Skeletal muscle tissue (tissue), 3 donors: ENCODE measurements at regions not wholly inside any gene's neighbourhood (a gene's known extent, or its start where the extent isn't known, plus 50 kb on each side); places are given as distances from the start of the nearest gene placed in this dataset.
A peak's percentile ranks its signal among the peaks of the same experiment; 100 is the strongest.
"Not testable (repeated sequence)": the region's sequence is repeated elsewhere in the genome, so short reads cannot be mapped to it uniquely, and the experiment has no call there.

Source experiments
- H3K27ac ChIP-seq: one replicate; pipeline ENCODE4 v1.7.0; 2013; ENCODE audit warnings: mild to moderate bottlenecking, low read depth, low read length, inconsistent platforms
- H3K27me3 ChIP-seq, 3 donors: one replicate each; pipeline ENCODE4 v1.7.0; 2013; ENCODE audit warnings: low read length in 3 of 3; ENCODE audit not compliant: control insufficient read depth in 3 of 3, insufficient read depth in 3 of 3
- H3K36me3 ChIP-seq, 3 donors: one replicate each; pipeline ENCODE4 v1.7.0; 2013; ENCODE audit warnings: low read length in 3 of 3; ENCODE audit not compliant: control insufficient read depth in 3 of 3, insufficient read depth in 3 of 3
- H3K4me1 ChIP-seq, 3 donors: one replicate each; pipeline ENCODE4 v1.7.0; 2013; ENCODE audit warnings: low read length in 3 of 3, mild to moderate bottlenecking in 3 of 3; ENCODE audit not compliant: control insufficient read depth in 3 of 3, insufficient read depth in 3 of 3
- H3K4me3 ChIP-seq, 3 donors: one replicate each; pipeline ENCODE4 v1.7.0; 2013; ENCODE audit warnings: low read length in 3 of 3
- H3K9ac ChIP-seq, 3 donors: one replicate each; pipeline ENCODE4 v1.7.0; 2013; ENCODE audit warnings: low read length in 3 of 3, mild to moderate bottlenecking in 3 of 3, moderate library complexity in 2 of 3, low read depth in 1 of 3
- H3K9me3 ChIP-seq, 3 donors: one replicate each; pipeline ENCODE4 v1.7.0; 2013; ENCODE audit warnings: low read length in 3 of 3; ENCODE audit not compliant: control insufficient read depth in 3 of 3
- donor health status: Osteomylitis.

- not testable (repeated sequence) for H3K9ac ChIP-seq, H3K27ac ChIP-seq, H3K9me3 ChIP-seq, H3K36me3 ChIP-seq, H3K4me3 ChIP-seq, H3K4me1 ChIP-seq
- peaks cover 39 to 62% (median 59%) of the 10 kb centered on the region in 3 donors for H3K27me3 ChIP-seq
Measured at GRCh38 chr6:27549241-27549598, 76.3 kb upstream of the ZNF184 start.

DNA sequence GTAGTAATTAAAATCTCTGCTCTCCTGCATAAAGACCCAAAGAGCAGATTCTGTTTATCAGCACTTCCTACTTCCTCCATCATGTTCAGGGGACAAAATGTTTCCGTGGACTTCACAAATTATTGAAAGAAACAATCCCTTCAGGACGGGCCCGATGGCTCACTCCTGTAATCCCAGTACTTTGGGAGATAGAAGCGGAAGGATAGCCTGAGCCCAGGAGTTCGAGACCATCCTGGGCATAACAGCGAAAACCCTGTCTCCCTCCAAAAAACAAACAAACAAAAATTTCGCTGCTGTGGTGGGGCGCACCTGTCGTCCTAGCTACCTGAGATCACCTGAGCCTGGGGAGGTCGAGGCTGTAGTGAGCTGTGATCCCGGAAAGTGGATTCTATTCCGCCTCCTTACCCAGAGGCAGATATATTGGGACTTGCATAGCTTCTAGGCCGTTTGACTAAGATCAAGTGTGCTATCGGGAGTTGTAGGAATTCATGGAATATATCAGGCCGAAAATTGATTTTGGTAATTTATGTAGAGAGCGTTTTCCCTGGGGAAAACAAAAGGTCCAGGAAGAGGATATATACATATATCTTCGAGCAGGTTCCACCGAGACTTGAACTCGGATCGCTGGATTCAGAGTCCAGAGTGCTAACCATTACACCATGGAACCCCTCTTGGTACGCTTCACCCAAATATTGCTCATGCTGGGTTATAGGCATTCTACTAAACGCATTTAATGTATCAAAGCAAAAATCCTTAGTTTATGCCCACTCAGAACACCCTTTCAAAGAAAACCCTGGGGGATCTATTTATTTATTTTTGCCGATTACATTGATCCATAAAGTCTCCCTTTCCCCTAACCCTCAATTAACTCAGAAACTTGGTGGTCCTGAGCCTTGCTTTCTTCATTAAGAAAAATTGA lies 74.5 kb upstream of the ZNF184 start:
- no peak overlapping the region for H3K9ac ChIP-seq
- H3K4me1 ChIP-seq, result no peaks in the 10 kb centered on the region
- peaks cover 43 to 63% (median 57%) of the 10 kb centered on the region in 3 donors for H3K27me3 ChIP-seq
- no peak overlapping the region for H3K27ac ChIP-seq
- H3K4me3 ChIP-seq, result no peak overlapping the region
- H3K9me3 ChIP-seq, result peaks cover 0 to 10% (median 5%) of the 10 kb centered on the region in 3 donors
- no peaks in the 10 kb centered on the region for H3K36me3 ChIP-seq

DNA sequence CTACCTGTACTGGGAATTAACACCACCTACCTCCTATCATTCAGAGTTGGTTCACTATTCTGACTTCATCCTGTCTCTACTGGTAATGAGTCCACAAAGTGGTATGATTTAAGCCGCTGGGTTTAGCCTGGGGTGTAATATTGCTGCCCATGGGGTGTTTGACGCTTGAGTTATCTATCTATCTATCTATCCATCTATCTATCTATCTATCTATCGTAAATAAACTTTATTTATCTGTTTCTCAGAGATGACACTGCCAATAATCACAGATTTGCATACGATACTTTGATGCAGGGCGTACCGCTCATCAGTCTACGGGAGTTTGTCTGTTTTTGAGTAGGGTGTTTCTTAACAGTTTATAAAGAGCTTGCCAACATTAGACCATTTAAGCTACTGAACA lies 73.6 kb upstream of the ZNF184 start:
- H3K27me3 ChIP-seq, result peaks cover 46 to 70% (median 56%) of the 10 kb centered on the region in 3 donors
- no peaks in the 10 kb centered on the region for H3K4me1 ChIP-seq
- no peak overlapping the region for H3K9ac ChIP-seq

GRCh38 chr6:27545271-27546046 lies 72.6 kb upstream of the ZNF184 start:
- no peak overlapping the region for H3K4me3 ChIP-seq
- peaks cover 0 to 12% (median 5%) of the 10 kb centered on the region in 3 donors for H3K9me3 ChIP-seq
- no peak overlapping the region for H3K27ac ChIP-seq
- no peaks in the 10 kb centered on the region for H3K36me3 ChIP-seq
- no peak overlapping the region for H3K9ac ChIP-seq
- no peaks in the 10 kb centered on the region for H3K4me1 ChIP-seq
- peaks cover 46 to 73% (median 56%) of the 10 kb centered on the region in 3 donors for H3K27me3 ChIP-seq

More for the DNA sequence above, 73.6 kb upstream of the ZNF184 start:
- no peak overlapping the region for H3K4me3 ChIP-seq
- peaks cover 0 to 12% (median 5%) of the 10 kb centered on the region in 3 donors for H3K9me3 ChIP-seq
- no peak overlapping the region for H3K27ac ChIP-seq
- no peaks in the 10 kb centered on the region for H3K36me3 ChIP-seq

GRCh38 chr6:27544612-27545260 lies 71.8 kb upstream of the ZNF184 start:
- Histone ChIP-seq H3K36me3 (no peaks in the 10 kb centered on the region), H3K27ac (no peak overlapping the region), H3K9me3 (peaks cover 0 to 12% (median 5%) of the 10 kb centered on the region in 3 donors), H3K4me1 (no peaks in the 10 kb centered on the region), H3K4me3 (peak overlapping the region in 1 of 3 donors; percentile 16), H3K27me3 (peaks cover 46 to 74% (median 56%) of the 10 kb centered on the region in 3 donors), H3K9ac (no peak overlapping the region)

DNA sequence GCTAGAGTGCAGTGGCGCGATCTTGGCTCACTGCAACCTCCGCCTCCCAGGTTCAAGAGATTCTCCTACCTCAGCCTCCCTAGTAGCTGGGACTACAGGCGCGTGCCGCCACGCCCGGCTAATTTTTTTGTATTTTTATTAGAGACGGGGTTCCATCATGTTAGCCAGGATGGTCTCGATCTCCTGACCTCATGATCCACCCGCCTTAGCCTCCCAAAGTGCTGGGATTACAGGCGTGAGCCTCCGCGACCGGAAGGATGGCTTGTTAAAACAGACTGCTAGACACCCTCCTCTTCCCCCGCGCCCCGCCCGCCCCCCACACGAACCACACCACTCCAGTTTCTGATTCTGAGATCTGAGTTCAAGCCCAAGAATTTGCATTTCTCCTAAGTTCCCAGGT lies 71.2 kb upstream of the ZNF184 start:
- H3K4me3 ChIP-seq, H3K9ac ChIP-seq, H3K27ac ChIP-seq, H3K4me1 ChIP-seq, H3K36me3 ChIP-seq: not testable (repeated sequence)
- H3K27me3 ChIP-seq, result peaks cover 46 to 77% (median 56%) of the 10 kb centered on the region in 3 donors
- H3K9me3 ChIP-seq, result peaks cover 0 to 12% (median 5%) of the 10 kb centered on the region in 3 donors

GRCh38 chr6:27542485-27542884 lies 69.6 kb upstream of the ZNF184 start:
- Histone ChIP-seq H3K9me3 (peaks cover 0 to 8% (median 3%) of the 10 kb centered on the region in 3 donors), H3K9ac (no peak overlapping the region), H3K36me3 (no peaks in the 10 kb centered on the region), H3K4me3 (no peak overlapping the region), H3K4me1 (no peaks in the 10 kb centered on the region), H3K27me3 (peaks cover 45 to 72% (median 46%) of the 10 kb centered on the region in 3 donors), H3K27ac (no peak overlapping the region)

DNA sequence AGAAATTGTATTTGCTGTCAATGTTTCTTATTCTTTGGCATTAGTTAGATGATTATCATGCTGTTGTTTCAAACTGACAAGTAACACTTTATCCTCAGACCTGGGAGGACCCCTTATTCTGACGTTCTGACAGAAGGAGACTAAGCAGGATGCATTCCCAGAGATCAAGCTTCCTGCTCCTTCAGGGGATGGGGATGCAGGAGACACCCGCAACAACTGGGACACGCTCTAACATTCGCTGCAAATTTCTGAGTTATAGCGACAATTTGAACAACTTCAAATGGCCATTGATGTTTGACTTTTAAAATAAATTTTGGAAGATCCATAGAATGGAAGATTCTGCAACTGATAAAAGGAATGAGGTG lies 69.0 kb upstream of the ZNF184 start:
- Histone ChIP-seq H3K9me3 (peaks cover 0 to 8% (median 3%) of the 10 kb centered on the region in 3 donors), H3K9ac (no peak overlapping the region), H3K4me1 (no peaks in the 10 kb centered on the region), H3K36me3 (no peaks in the 10 kb centered on the region), H3K27ac (no peak overlapping the region), H3K4me3 (no peak overlapping the region), H3K27me3 (peaks cover 39 to 70% (median 41%) of the 10 kb centered on the region in 3 donors)

DNA sequence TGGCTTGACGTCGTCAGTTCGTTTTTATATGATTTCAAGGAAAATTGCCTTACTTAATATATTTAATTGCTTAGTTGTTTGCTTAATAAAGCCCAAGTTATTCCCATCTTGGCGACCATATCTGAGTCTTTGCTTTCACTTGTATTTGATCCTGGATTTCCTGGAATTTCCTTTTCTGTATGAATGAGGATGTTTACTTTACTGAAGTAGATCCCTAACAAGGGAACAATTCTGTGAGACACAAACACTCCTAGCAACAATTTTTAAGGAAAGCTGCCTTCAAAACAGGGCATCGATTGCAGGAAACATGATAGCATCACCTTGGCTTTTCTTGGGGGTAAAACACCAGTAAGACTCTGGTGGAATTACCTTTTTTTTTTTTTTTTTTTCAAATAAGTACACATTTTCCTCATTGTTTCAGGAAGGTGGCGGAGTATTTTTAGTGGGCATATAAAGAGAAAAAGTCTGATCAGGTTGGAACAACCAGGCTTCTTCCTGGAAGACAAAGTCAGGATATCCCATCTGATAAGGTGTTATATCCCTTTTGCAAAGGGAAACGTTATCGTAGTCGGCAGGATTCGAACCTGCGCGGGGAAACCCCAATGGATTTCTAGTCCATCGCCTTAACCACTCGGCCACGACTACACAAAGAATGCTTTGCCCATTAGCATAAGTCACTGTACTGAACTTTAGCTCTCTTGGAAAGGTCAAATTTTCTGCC lies 68.5 kb upstream of the ZNF184 start:
- no peaks in the 10 kb centered on the region for H3K4me1 ChIP-seq
- H3K27ac ChIP-seq, result no peak overlapping the region
- peaks cover 34 to 67% (median 37%) of the 10 kb centered on the region in 3 donors for H3K27me3 ChIP-seq
- H3K9me3 ChIP-seq, result peaks cover 0 to 5% (median 3%) of the 10 kb centered on the region in 3 donors
- no peaks in the 10 kb centered on the region for H3K36me3 ChIP-seq
- no peak overlapping the region for H3K9ac ChIP-seq
- H3K4me3 ChIP-seq, result no peak overlapping the region
